A549 (cell line): ENCODE measurements at regions not wholly inside any gene's neighbourhood (a gene's known extent, or its start where the extent isn't known, plus 50 kb on each side); places are given as distances from the start of the nearest gene placed in this dataset.

ENCODE experiments used
- ATAC-seq, 2 experiments: fragments of 200-7000 bp in 1 of 2; fragments of >200 bp in 1 of 2; cut with Nextera tagmentation in 1 of 2; cut with Tn5 transposase in 1 of 2; 3 replicates each; pipeline versions ENCODE4 v1.8.0 to v1.9.1; 2018 to 2020; ENCODE audit warnings: mild to moderate bottlenecking in 1 of 2, moderate library complexity in 1 of 2
- CTCF ChIA-PET: fragments of 300-600 bp; sonication (Branson Sonifier 250); formaldehyde crosslinking; extraction: SDS; loops from one replicate; lab custom pipeline; 2021; ENCODE audit warnings: antibody characterized with exemption, inconsistent platforms; lab: Yijun Ruan, JAX
- POLR2A ChIA-PET: fragments of 350-600 bp; formaldehyde crosslinking; extraction: SDS; loops from one replicate; lab custom pipeline; 2021; ENCODE audit warnings: antibody characterized with exemption, inconsistent platforms; lab: Yijun Ruan, JAX
- DNase-seq, 2 experiments: peaks; one replicate each; pipeline versions ENCODE4 v3.0.0 to v3.0.0-alpha.2; 2011 to 2016; ENCODE audit warnings: low read depth in 1 of 2, low spot score in 1 of 2
- FAIRE-seq: peaks from 2 replicates; lab custom pipeline; 2011; peaks lifted over from hg19 to GRCh38; lab: Jason Lieb, UNC
- H3K27ac ChIP-seq, 2 experiments: fragments of >200 bp; sonication (Bioruptor Twin); formaldehyde crosslinking; 3 replicates each; pipeline ENCODE4 v1.5.1; 2016 to 2017
- H3K4me1 ChIP-seq: fragments of >200 bp; sonication (Bioruptor Twin); formaldehyde crosslinking; 3 replicates; pipeline ENCODE4 v1.6.1; 2016
- H3K4me2 ChIP-seq: fragments of >200 bp; sonication (Bioruptor Twin); formaldehyde crosslinking; 3 replicates; pipeline ENCODE4 v1.6.1; 2016
- H3K4me3 ChIP-seq: fragments of >200 bp; sonication (Bioruptor Twin); formaldehyde crosslinking; 3 replicates; pipeline ENCODE4 v1.5.1; 2016
- H3K9me3 ChIP-seq: fragments of >200 bp; sonication (Bioruptor Twin); formaldehyde crosslinking; 3 replicates; pipeline ENCODE4 v1.6.1; 2016
- CHD2 ChIP-seq: fragments of 150-350 bp; IDR thresholded peaks from 2 replicates; pipeline ENCODE4 v1.6.1; 2014; ENCODE audit warnings: low read length; ENCODE audit not compliant: partially characterized antibody
- CHD4 ChIP-seq: fragments of 200-600 bp; sonication (generic); IDR thresholded peaks from 2 replicates; pipeline ENCODE4 v1.6.1; 2016; ENCODE audit warnings: antibody characterized with exemption, mild to moderate bottlenecking, borderline replicate concordance
- ELK1 ChIP-seq: fragments of 150-350 bp; IDR thresholded peaks from 2 replicates; pipeline ENCODE4 v1.6.1; 2014; ENCODE audit warnings: low read depth, mild to moderate bottlenecking, low read length
- EP300 ChIP-seq, 2 experiments: fragments of >200 bp; sonication (Bioruptor Twin); formaldehyde crosslinking; IDR thresholded peaks; 2 replicates in 1 of 2; 3 replicates in 1 of 2; pipeline ENCODE4 v1.6.1; 2016 to 2017
- ESRRA ChIP-seq: fragments of 150-350 bp; IDR thresholded peaks from 2 replicates; pipeline ENCODE4 v1.6.1; 2014; ENCODE audit warnings: mild to moderate bottlenecking, low read length, borderline replicate concordance
- FOSB ChIP-seq: fragments of 250-450 bp; sonication (Bioruptor Pico); IDR thresholded peaks from 2 replicates; pipeline ENCODE4 v1.5.0; 2020; ENCODE audit warnings: mild to moderate bottlenecking, moderate library complexity
- FOSL2 ChIP-seq, 2 experiments: fragments of 450-650 bp in 1 of 2; fragments of >200 bp in 1 of 2; sonication (Bioruptor Twin) in 1 of 2; formaldehyde crosslinking; IDR thresholded peaks; 2 replicates each; pipeline versions ENCODE4 v1.5.0 to v1.6.1; 2016 to 2020; ENCODE audit warnings: mild to moderate bottlenecking in 1 of 2, moderate library complexity in 1 of 2
- FOXS1 ChIP-seq: fragments of 250-450 bp; sonication (Bioruptor Pico); IDR thresholded peaks from 2 replicates; pipeline ENCODE4 v1.5.0; 2020; ENCODE audit warnings: mild to moderate bottlenecking, moderate library complexity
- HES2 ChIP-seq: fragments of >200 bp; sonication (Bioruptor Twin); formaldehyde crosslinking; IDR thresholded peaks from 2 replicates; pipeline ENCODE4 v1.6.1; 2016
- HMGXB4 ChIP-seq: fragments of 250-450 bp; sonication (Bioruptor Pico); IDR thresholded peaks from 2 replicates; pipeline ENCODE4 v1.5.0; 2021; ENCODE audit warnings: mild to moderate bottlenecking, moderate library complexity, borderline replicate concordance
- HOXB13 ChIP-seq: fragments of 250-450 bp; sonication (Bioruptor Pico); IDR thresholded peaks from 2 replicates; pipeline ENCODE4 v1.5.0; 2020; ENCODE audit warnings: low read depth, mild to moderate bottlenecking, moderate library complexity
- JUN ChIP-seq, 2 experiments: fragments of >200 bp; sonication (Bioruptor Twin); formaldehyde crosslinking; IDR thresholded peaks; 2 replicates in 1 of 2; 3 replicates in 1 of 2; pipeline ENCODE4 v1.6.1; 2016 to 2017
- MAX ChIP-seq: IDR thresholded peaks from 2 replicates; pipeline ENCODE4 v1.6.1; 2012
- MAZ ChIP-seq: fragments of 150-350 bp; IDR thresholded peaks from 2 replicates; pipeline ENCODE4 v1.6.1; 2014; ENCODE audit warnings: antibody characterized with exemption, low read depth, low read length, borderline replicate concordance
- MYC ChIP-seq: IDR thresholded peaks from 2 replicates; pipeline ENCODE4 v1.6.1; 2012; ENCODE audit warnings: mild to moderate bottlenecking, inconsistent platforms, low read length, improper control_type of control experiment, borderline replicate concordance
- NFE2L2 ChIP-seq: fragments of 150-350 bp; conservative IDR thresholded peaks from 2 replicates; pipeline ENCODE4 v1.6.1; 2014; ENCODE audit warnings: low read length
- PBX3 ChIP-seq: IDR thresholded peaks from 2 replicates; pipeline ENCODE4 v1.6.1; 2012
- RAD21 ChIP-seq, 2 experiments: fragments of >200 bp in 1 of 2; sonication (Bioruptor Twin) in 1 of 2; formaldehyde crosslinking in 1 of 2; IDR thresholded peaks in 1 of 2; conservative IDR thresholded peaks in 1 of 2; 2 replicates in 1 of 2; 3 replicates in 1 of 2; pipeline ENCODE4 v1.6.1; 2012 to 2018; ENCODE audit warnings: inconsistent platforms in 1 of 2
- RNF2 ChIP-seq: fragments of 200-600 bp; sonication (generic); IDR thresholded peaks from 2 replicates; pipeline ENCODE4 v1.6.1; 2016; ENCODE audit warnings: low read depth, mild to moderate bottlenecking, antibody characterized with exemption, moderate library complexity, borderline replicate concordance
- TFCP2L1 ChIP-seq: fragments of 250-450 bp; sonication (Bioruptor Pico); IDR thresholded peaks from 2 replicates; pipeline ENCODE4 v1.5.0; 2021; ENCODE audit warnings: mild to moderate bottlenecking
- USF2 ChIP-seq: fragments of 450-650 bp; IDR thresholded peaks from 2 replicates; pipeline ENCODE4 v1.6.1; 2014; ENCODE audit warnings: antibody characterized with exemption
- ZC3H11A ChIP-seq: fragments of 450-650 bp; IDR thresholded peaks from 2 replicates; pipeline ENCODE4 v1.6.1; 2014; ENCODE audit warnings: antibody characterized with exemption, mild to moderate bottlenecking
- ZNF302 ChIP-seq: fragments of 250-450 bp; sonication (Bioruptor Pico); IDR thresholded peaks from 2 replicates; pipeline ENCODE4 v1.9.0; 2021; ENCODE audit warnings: inconsistent platforms, mild to moderate bottlenecking, moderate library complexity
- ZSCAN20 ChIP-seq: fragments of 250-450 bp; sonication (Bioruptor Pico); IDR thresholded peaks from 2 replicates; pipeline ENCODE4 v1.8.0; 2022; ENCODE audit warnings: mild to moderate bottlenecking, moderate library complexity
- WGBS: methylation state at CpG from one replicate; pipeline ENCODE4 v1.1.6; 2017; ENCODE audit errors: missing lambda C conversion rate; 5-methylcytosine and 5-hydroxymethylcytosine counted together

GRCh38 chr14:49480979-49481498 is 105.1 kb downstream of the RPS29 start:
- H3K4me2 ChIP-seq, result no peak overlapping the region
- H3K9me3 ChIP-seq, result no peaks in the 10 kb centered on the region; the same call in 2 of the 3 replicates
- H3K4me3 ChIP-seq, result no peak overlapping the region
- H3K27ac ChIP-seq, result no peak overlapping the region
- FAIRE-seq (no peak), DNase-seq (no peak), ATAC-seq (no peak)
- H3K4me1 ChIP-seq, result no peaks in the 10 kb centered on the region
- CTCF ChIA-PET, result interaction anchor here (0.9 to 2.1 kb wide), 4 partner anchors 11 to 22 kb away, joined by 3 to 11 read pairs (median 4); no protein-coding TSS in a partner anchor
- TF ChIP-seq ZNF302 (CRISPR knock-in tag) (no peak), MYC (no peak), RAD21 (conservative IDR thresholded peaks at IDR 0.05 in 1 of 2, IDR thresholded peaks at IDR 0.05 in 1 of 2) (no peak), ESRRA (no peak), MAX (no peak), ZC3H11A (no peak), CHD2 (no peak), MAZ (no peak), USF2 (no peak), FOSB (no peak), CHD4 (no peak), NFE2L2 (no peak), JUN (IDR thresholded peaks at IDR 0.05) (no peak), ZSCAN20 (CRISPR knock-in tag) (no peak), PBX3 (no peak), FOXS1 (no peak), HOXB13 (no peak), ELK1 (no peak), FOSL2 (IDR thresholded peaks at IDR 0.05) (no peak), FOSL2 (CRISPR knock-in tag; IDR thresholded peaks at IDR 0.05) (no peak), HMGXB4 (no peak)
- POLR2A ChIA-PET, result no interaction called here

GRCh38 chr14:49480053-49480760 is 106.0 kb downstream of the RPS29 start:
- Histone ChIP-seq H3K27ac (no peak overlapping the region), H3K4me1 (no peaks in the 10 kb centered on the region), H3K4me3 (no peak overlapping the region), H3K4me2 (no peak overlapping the region), H3K9me3 (no peaks in the 10 kb centered on the region; the same call in 2 of the 3 replicates)
- FAIRE-seq (no peak), ATAC-seq (no peak), DNase-seq (no peak)
- CTCF ChIA-PET, result interaction anchor here (1.0 to 2.1 kb wide), 3 partner anchors 18 to 23 kb away, joined by 3 to 11 read pairs (median 4); no protein-coding TSS in a partner anchor
- WGBS, result 38% methylated on average over 3 of the region's 3 CpGs
- no peak for TF ChIP-seq RNF2
- no peak for TF ChIP-seq ELK1
- TF ChIP-seq RAD21 (conservative IDR thresholded peaks at IDR 0.05 in 1 of 2, IDR thresholded peaks at IDR 0.05 in 1 of 2), result no peak
- TF ChIP-seq HMGXB4, result no peak
- no peak for TF ChIP-seq EP300 (IDR thresholded peaks at IDR 0.05)
- no peak for TF ChIP-seq HES2
- TF ChIP-seq TFCP2L1 (CRISPR knock-in tag), result no peak
- POLR2A ChIA-PET, result no interaction called here
